ENCODE measurements at regions not wholly inside any gene's neighbourhood (a gene's known extent, or its start where the extent isn't known, plus 50 kb on each side); places are given as distances from the start of the nearest gene placed in this dataset.

- no peak for DNase-seq
Observed at GRCh38 chr12:69096669-69097335, 142.6 kb upstream of the CPSF6 start.

- DNase-seq = peak; percentile 24
Observed at GRCh38 chr12:69097619-69098368, 141.6 kb upstream of the CPSF6 start.

- DNase-seq = no peak
Observed at GRCh38 chr12:69099201-69099837, 140.1 kb upstream of the CPSF6 start.

- no peak for DNase-seq
Observed at GRCh38 chr12:69101505-69101904, 137.9 kb upstream of the CPSF6 start.

GRCh38 chr12:69102856-69103255, 136.5 kb upstream of the CPSF6 start:
- DNase-seq = no peak

GRCh38 chr12:69105101-69105962, 134.0 kb upstream of the CPSF6 start:
- no peak for DNase-seq

- DNase-seq = no peak
Observed at GRCh38 chr12:69106482-69107118, 132.8 kb upstream of the CPSF6 start.

- DNase-seq = peak; percentile 4
Observed at GRCh38 chr12:69107541-69107940, 131.8 kb upstream of the CPSF6 start.

GRCh38 chr12:69108037-69108436, 131.3 kb upstream of the CPSF6 start:
- DNase-seq = peak; percentile 11

GRCh38 chr12:69112616-69113015, 126.8 kb upstream of the CPSF6 start:
- DNase-seq = no peak

GRCh38 chr12:69115099-69115498, 124.3 kb upstream of the CPSF6 start:
- no peak for DNase-seq

GRCh38 chr12:69115951-69116350, 123.4 kb upstream of the CPSF6 start:
- DNase-seq = no peak

GRCh38 chr12:69117566-69118266, 121.7 kb upstream of the CPSF6 start:
- DNase-seq = no peak

GRCh38 chr12:69118516-69118915, 120.9 kb upstream of the CPSF6 start:
- DNase-seq = no peak

- no peak for DNase-seq
Observed at GRCh38 chr12:69119770-69120169, 119.6 kb upstream of the CPSF6 start.

GRCh38 chr12:69120354-69120753, 119.0 kb upstream of the CPSF6 start:
- no peak for DNase-seq

GRCh38 chr12:69123311-69123710, 116.1 kb upstream of the CPSF6 start:
- no peak for DNase-seq

GRCh38 chr12:69123919-69124638, 115.3 kb upstream of the CPSF6 start:
- no peak for DNase-seq

- no peak for DNase-seq
Observed at GRCh38 chr12:69129017-69129416, 110.4 kb upstream of the CPSF6 start.

GRCh38 chr12:69129564-69129963, 109.8 kb upstream of the CPSF6 start:
- no peak for DNase-seq

GRCh38 chr12:69130064-69130463, 109.3 kb upstream of the CPSF6 start:
- no peak for DNase-seq

All from fibroblast of skin of right quadriceps (primary cell).